ENCODE measurements at regions not wholly inside any gene's neighbourhood (a gene's known extent, or its start where the extent isn't known, plus 50 kb on each side); places are given as distances from the start of the nearest gene placed in this dataset.
"Not testable (repeated sequence)": the region's sequence is repeated elsewhere in the genome, so short reads cannot be mapped to it uniquely, and the experiment has no call there.

- no peak for DNase-seq
- TF ChIP-seq, protein P1, sequence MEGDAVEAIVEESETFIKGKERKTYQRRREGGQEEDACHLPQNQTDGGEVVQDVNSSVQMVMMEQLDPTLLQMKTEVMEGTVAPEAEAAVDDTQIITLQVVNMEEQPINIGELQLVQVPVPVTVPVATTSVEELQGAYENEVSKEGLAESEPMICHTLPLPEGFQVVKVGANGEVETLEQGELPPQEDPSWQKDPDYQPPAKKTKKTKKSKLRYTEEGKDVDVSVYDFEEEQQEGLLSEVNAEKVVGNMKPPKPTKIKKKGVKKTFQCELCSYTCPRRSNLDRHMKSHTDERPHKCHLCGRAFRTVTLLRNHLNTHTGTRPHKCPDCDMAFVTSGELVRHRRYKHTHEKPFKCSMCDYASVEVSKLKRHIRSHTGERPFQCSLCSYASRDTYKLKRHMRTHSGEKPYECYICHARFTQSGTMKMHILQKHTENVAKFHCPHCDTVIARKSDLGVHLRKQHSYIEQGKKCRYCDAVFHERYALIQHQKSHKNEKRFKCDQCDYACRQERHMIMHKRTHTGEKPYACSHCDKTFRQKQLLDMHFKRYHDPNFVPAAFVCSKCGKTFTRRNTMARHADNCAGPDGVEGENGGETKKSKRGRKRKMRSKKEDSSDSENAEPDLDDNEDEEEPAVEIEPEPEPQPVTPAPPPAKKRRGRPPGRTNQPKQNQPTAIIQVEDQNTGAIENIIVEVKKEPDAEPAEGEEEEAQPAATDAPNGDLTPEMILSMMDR (IDR thresholded peaks at IDR 0.05; ENCODE audit: low read depth, low read length): no peak
- H3K27me3 ChIP-seq (ENCODE audit: insufficient read depth, low read depth, severe bottlenecking): peaks cover 100% of the 10 kb centered on the region
- H3K4me3 ChIP-seq (ENCODE audit: low read depth, low read length): no peak overlapping the region
- no peaks in the 10 kb centered on the region for H3K36me3 ChIP-seq
- no peak overlapping the region for H3K27ac ChIP-seq
- no peaks in the 10 kb centered on the region for H3K9me3 ChIP-seq (ENCODE audit: severe bottlenecking)
Observed at GRCh38 chr5:6107675-6108539, 270.4 kb downstream of the MED10 start.

GRCh38 chr5:6106756-6107155, 271.6 kb downstream of the MED10 start:
- TF ChIP-seq, protein P1 (IDR thresholded peaks at IDR 0.05; ENCODE audit: low read depth, low read length): no peak
- no peaks in the 10 kb centered on the region for H3K36me3 ChIP-seq
- no peaks in the 10 kb centered on the region for H3K9me3 ChIP-seq (ENCODE audit: severe bottlenecking)
- H3K4me3 ChIP-seq (ENCODE audit: low read depth, low read length): no peak overlapping the region
- no peak overlapping the region for H3K27ac ChIP-seq
- peaks cover 100% of the 10 kb centered on the region for H3K27me3 ChIP-seq (ENCODE audit: insufficient read depth, low read depth, severe bottlenecking)
- no peak for DNase-seq

DNA sequence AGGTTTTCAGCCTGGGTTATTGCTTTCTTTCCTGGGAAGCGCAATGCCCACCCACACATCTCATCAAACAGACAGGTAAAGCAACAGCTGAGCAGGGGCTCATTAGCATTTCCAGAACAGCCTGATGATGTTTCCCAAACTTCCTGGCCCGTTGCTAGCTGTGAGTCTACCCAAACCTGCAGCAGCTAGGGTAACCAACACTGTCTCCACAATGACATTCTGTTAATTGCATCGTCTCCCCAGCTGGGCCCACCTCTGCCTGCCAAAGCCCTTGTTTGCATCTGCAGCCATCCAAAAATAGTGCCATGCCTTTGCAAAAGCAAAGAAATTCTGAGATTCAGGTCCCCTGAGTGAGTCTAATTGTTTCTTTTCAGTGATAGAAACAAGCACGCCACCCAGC, 273.0 kb downstream of the MED10 start:
- TF ChIP-seq, protein P1 (IDR thresholded peaks at IDR 0.05; ENCODE audit: low read depth, low read length): no peak
- H3K9me3 ChIP-seq (ENCODE audit: severe bottlenecking): no peaks in the 10 kb centered on the region
- H3K36me3 ChIP-seq: no peaks in the 10 kb centered on the region
- no peak for DNase-seq
- no peak overlapping the region for H3K4me3 ChIP-seq (ENCODE audit: low read depth, low read length)
- H3K27me3 ChIP-seq (ENCODE audit: insufficient read depth, low read depth, severe bottlenecking): peaks cover 86% of the 10 kb centered on the region
- H3K27ac ChIP-seq: no peak overlapping the region

DNA sequence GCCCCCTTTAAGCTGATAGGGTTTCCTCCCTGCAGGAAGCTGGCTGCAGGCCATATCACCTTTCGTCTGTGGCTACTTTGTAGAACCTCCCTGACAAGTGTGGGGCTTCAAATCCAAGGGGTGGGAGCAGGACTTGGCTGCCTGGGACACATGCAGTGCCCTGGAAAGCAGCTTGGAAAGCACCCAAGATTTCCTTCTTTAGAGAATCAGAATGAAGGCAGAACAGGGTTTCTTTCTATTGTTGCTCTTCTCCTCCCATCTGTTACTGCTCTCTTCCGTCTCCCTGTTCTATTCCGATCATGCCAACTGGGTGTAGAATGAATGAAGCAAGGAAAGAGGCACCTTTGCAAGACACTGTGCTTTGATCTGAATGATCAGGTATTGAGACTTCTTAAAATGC, 282.2 kb downstream of the MED10 start:
- H3K36me3 ChIP-seq: no peaks in the 10 kb centered on the region
- H3K27ac ChIP-seq: no peak overlapping the region
- no peaks in the 10 kb centered on the region for H3K9me3 ChIP-seq (ENCODE audit: severe bottlenecking)
- peaks cover 38% of the 10 kb centered on the region for H3K27me3 ChIP-seq (ENCODE audit: insufficient read depth, low read depth, severe bottlenecking)
- TF ChIP-seq, protein P1 (IDR thresholded peaks at IDR 0.05; ENCODE audit: low read depth, low read length): no peak
- no peak for DNase-seq
- H3K4me3 ChIP-seq (ENCODE audit: low read depth, low read length): no peak overlapping the region

DNA sequence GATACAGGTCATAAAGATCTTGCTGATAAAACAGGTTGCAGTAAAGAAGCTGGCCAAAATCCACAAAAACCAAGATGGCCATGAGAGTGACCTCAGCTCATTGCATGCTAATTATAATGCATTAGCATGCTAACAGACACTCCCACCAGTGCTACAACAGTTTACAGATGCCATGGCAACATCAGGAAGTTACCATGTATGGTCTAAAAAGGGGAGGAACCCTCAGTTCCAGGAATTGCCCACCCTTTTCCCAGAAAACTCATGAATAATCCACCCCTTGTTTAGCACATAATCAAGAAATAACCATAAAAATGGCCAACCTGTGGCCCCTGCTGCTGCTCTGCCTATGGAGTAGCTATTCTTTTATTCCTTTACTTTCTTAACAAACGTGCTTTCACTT, 284.2 kb downstream of the MED10 start:
- peaks cover 49% of the 10 kb centered on the region for H3K27me3 ChIP-seq (ENCODE audit: insufficient read depth, low read depth, severe bottlenecking)
- not testable (repeated sequence) for H3K4me3 ChIP-seq (ENCODE audit: low read depth, low read length); H3K9me3 ChIP-seq (ENCODE audit: severe bottlenecking); H3K27ac ChIP-seq; H3K36me3 ChIP-seq; DNase-seq

GRCh38 chr5:6090838-6091237, 287.5 kb downstream of the MED10 start:
- Histone ChIP-seq H3K27ac (no peak overlapping the region), H3K4me3 (ENCODE audit: low read depth, low read length) (no peak overlapping the region), H3K36me3 (no peaks in the 10 kb centered on the region), H3K9me3 (ENCODE audit: severe bottlenecking) (no peaks in the 10 kb centered on the region), H3K27me3 (ENCODE audit: insufficient read depth, low read depth, severe bottlenecking) (peaks cover 71% of the 10 kb centered on the region)
- TF ChIP-seq, protein P1 (IDR thresholded peaks at IDR 0.05; ENCODE audit: low read depth, low read length): no peak
- DNase-seq: no peak
